Transverse colon (tissue), 3 donors: ENCODE measurements at regions not wholly inside any gene's neighbourhood (a gene's known extent, or its start where the extent isn't known, plus 50 kb on each side); places are given as distances from the start of the nearest gene placed in this dataset.
"Not testable (repeated sequence)": the region's sequence is repeated elsewhere in the genome, so short reads cannot be mapped to it uniquely, and the experiment has no call there.

Experiments
- POLR2A ChIP-seq: fragments of 450-650 bp; IDR thresholded peaks from one replicate; pipeline ENCODE4 v1.6.1; 2016; ENCODE audit warnings: antibody characterized with exemption, mild to moderate bottlenecking, moderate library complexity
- TF ChIP-seq, protein P1 (sequence below), 5 experiments: fragments of 200-600 bp in 3 of 5; fragments of 450-650 bp in 2 of 5; sonication (generic) in 3 of 5; IDR thresholded peaks; 1 replicate in 2 of 5; 2 replicates in 3 of 5; pipeline ENCODE4 v1.5.1; 2016 to 2017; ENCODE audit warnings: antibody characterized with exemption in 5 of 5, inconsistent platforms in 3 of 5, mild to moderate bottlenecking in 2 of 5, moderate library complexity in 1 of 5

DNA sequence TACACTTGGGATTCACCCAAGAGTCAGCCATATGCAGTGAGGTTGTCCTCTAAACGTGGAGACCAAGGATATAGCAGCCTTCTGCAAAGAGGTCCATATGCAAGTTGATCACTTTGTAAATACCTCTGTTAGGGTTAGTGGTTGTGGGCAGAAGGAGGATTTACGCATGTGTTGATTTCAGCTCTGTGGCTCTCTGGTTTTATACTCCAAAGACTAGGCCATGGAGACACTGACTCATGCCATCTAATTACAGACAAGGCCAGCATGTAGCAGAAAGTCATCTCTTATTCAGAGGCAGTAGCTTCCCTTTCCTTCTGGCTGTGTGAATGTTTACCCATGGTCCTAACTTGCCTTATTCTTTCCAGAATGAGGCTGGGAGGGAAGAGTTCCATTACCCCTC is 140.9 kb upstream of the GOLGA6L4 start:
- TF ChIP-seq, protein P1, sequence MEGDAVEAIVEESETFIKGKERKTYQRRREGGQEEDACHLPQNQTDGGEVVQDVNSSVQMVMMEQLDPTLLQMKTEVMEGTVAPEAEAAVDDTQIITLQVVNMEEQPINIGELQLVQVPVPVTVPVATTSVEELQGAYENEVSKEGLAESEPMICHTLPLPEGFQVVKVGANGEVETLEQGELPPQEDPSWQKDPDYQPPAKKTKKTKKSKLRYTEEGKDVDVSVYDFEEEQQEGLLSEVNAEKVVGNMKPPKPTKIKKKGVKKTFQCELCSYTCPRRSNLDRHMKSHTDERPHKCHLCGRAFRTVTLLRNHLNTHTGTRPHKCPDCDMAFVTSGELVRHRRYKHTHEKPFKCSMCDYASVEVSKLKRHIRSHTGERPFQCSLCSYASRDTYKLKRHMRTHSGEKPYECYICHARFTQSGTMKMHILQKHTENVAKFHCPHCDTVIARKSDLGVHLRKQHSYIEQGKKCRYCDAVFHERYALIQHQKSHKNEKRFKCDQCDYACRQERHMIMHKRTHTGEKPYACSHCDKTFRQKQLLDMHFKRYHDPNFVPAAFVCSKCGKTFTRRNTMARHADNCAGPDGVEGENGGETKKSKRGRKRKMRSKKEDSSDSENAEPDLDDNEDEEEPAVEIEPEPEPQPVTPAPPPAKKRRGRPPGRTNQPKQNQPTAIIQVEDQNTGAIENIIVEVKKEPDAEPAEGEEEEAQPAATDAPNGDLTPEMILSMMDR (IDR thresholded peaks at IDR 0.05), result not testable (repeated sequence)
- TF ChIP-seq POLR2A, result not testable (repeated sequence)
